IMR-90 (cell line): ENCODE measurements at regions not wholly inside any gene's neighbourhood (a gene's known extent, or its start where the extent isn't known, plus 50 kb on each side); places are given as distances from the start of the nearest gene placed in this dataset.

ENCODE experiments used
- CEBPB ChIP-seq: IDR thresholded peaks from 2 replicates; pipeline ENCODE4 v1.6.1; 2012; ENCODE audit warnings: low read depth, low read length, improper control_type of control experiment
- CHD1 ChIP-seq: IDR thresholded peaks from 2 replicates; pipeline ENCODE4 v1.6.1; 2012; ENCODE audit warnings: low read depth, low read length, improper control_type of control experiment
- CTCF ChIP-seq: conservative IDR thresholded peaks from 2 replicates; pipeline ENCODE4 v1.5.1; 2012; ENCODE audit warnings: mild to moderate bottlenecking, low read depth, low read length, improper control_type of control experiment
- ELK1 ChIP-seq: fragments of 150-350 bp; IDR thresholded peaks from 2 replicates; pipeline ENCODE4 v1.6.1; 2016; ENCODE audit warnings: low read depth, mild to moderate bottlenecking, low read length, moderate library complexity, borderline replicate concordance
- FOS ChIP-seq: fragments of 150-350 bp; IDR thresholded peaks from 2 replicates; pipeline ENCODE4 v1.6.1; 2016; ENCODE audit warnings: low read depth, low read length
- MAFK ChIP-seq: IDR thresholded peaks from 2 replicates; pipeline ENCODE4 v1.6.1; 2012; ENCODE audit warnings: low read depth, low read length, improper control_type of control experiment
- MAZ ChIP-seq: IDR thresholded peaks from 2 replicates; pipeline ENCODE4 v1.6.1; 2012; ENCODE audit warnings: low read depth, mild to moderate bottlenecking, low read length, improper control_type of control experiment, moderate library complexity, borderline replicate concordance
- MXI1 ChIP-seq: IDR thresholded peaks from 2 replicates; pipeline ENCODE4 v1.6.1; 2012; ENCODE audit warnings: low read depth, mild to moderate bottlenecking, low read length, moderate library complexity, borderline replicate concordance
- POLR2A ChIP-seq: IDR thresholded peaks from 2 replicates; pipeline ENCODE4 v1.6.1; 2012; ENCODE audit warnings: mild to moderate bottlenecking, low read depth, low read length
- RAD21 ChIP-seq: IDR thresholded peaks from 2 replicates; pipeline ENCODE4 v1.6.1; 2012; ENCODE audit warnings: low read length, improper control_type of control experiment
- RCOR1 ChIP-seq: IDR thresholded peaks from 2 replicates; pipeline ENCODE4 v1.6.1; 2012; ENCODE audit warnings: mild to moderate bottlenecking, low read length, improper control_type of control experiment; ENCODE audit not compliant: insufficient replicate concordance
- RFX5 ChIP-seq: IDR thresholded peaks from 2 replicates; pipeline ENCODE4 v1.8.0; 2012; ENCODE audit warnings: low read depth, mild to moderate bottlenecking, low read length, moderate library complexity
- SMC3 ChIP-seq: fragments of 150-350 bp; IDR thresholded peaks from 2 replicates; pipeline ENCODE4 v1.6.1; 2016; ENCODE audit warnings: low read depth, mild to moderate bottlenecking, antibody characterized with exemption, low read length, moderate library complexity
- USF2 ChIP-seq: fragments of 150-350 bp; IDR thresholded peaks from 2 replicates; pipeline ENCODE4 v1.6.1; 2017; ENCODE audit warnings: mild to moderate bottlenecking, antibody characterized with exemption, low read length, low read depth

GRCh38 chr3:180092889-180093288 lies 56.2 kb upstream of the PEX5L start:
- no peak for TF ChIP-seq CTCF
- TF ChIP-seq CHD1, result no peak
- no peak for TF ChIP-seq POLR2A
- no peak for TF ChIP-seq FOS
- no peak for TF ChIP-seq SMC3
- TF ChIP-seq RAD21, result no peak
- no peak for TF ChIP-seq RCOR1
- no peak for TF ChIP-seq RFX5
- TF ChIP-seq CEBPB, result no peak
- TF ChIP-seq MXI1, result no peak
- no peak for TF ChIP-seq MAZ
- TF ChIP-seq ELK1, result no peak
- no peak for TF ChIP-seq MAFK
- no peak for TF ChIP-seq USF2
